ENCODE measurements at regions not wholly inside any gene's neighbourhood (a gene's known extent, or its start where the extent isn't known, plus 50 kb on each side); places are given as distances from the start of the nearest gene placed in this dataset.

- no peak for TF ChIP-seq CTCF (IDR thresholded peaks at IDR 0.05; ENCODE audit: low read length)
- no peak for TF ChIP-seq EZH2 (optimal IDR thresholded peaks at IDR 0.05; ENCODE audit: low read depth, low read length)
Observed at GRCh38 chr7:67518580-67518979, 521.9 kb downstream of the TYW1 start.
